K562 (cell line): ENCODE measurements at regions not wholly inside any gene's neighbourhood (a gene's known extent, or its start where the extent isn't known, plus 50 kb on each side); places are given as distances from the start of the nearest gene placed in this dataset.

Experiments used
- ATAC-seq: fragments of 200-7000 bp; cut with Tn5 transposase; 3 replicates; pipeline ENCODE4 v1.9.1; 2020; ENCODE audit warnings: moderate library complexity
- BruUV-seq: library from RNA; stranded (reverse); fragments of 400-500 nt; replicated peaks from 2 replicates; lab custom pipeline; 2021; lab: Mats Ljungman, UMichigan
- CTCF ChIA-PET: fragments of 300-600 bp; formaldehyde crosslinking; extraction: SDS; loops from one replicate; lab custom pipeline; 2021; ENCODE audit warnings: low intra/inter-chr PET ratio; lab: Yijun Ruan, JAX
- POLR2A ChIA-PET: fragments of 300-600, 350-650 bp; sonication (Branson Sonifier 250); formaldehyde crosslinking; extraction: SDS; loops from one replicate; lab custom pipeline; 2021; ENCODE audit warnings: antibody characterized with exemption, inconsistent platforms; lab: Yijun Ruan, JAX
- DNase-seq, 4 experiments: peaks; one replicate each; pipeline versions ENCODE4 v3.0.0 to v3.0.0-alpha.2; 2011 to 2018; ENCODE audit warnings: low spot score in 3 of 4, mixed read lengths in 3 of 4; ENCODE audit errors: extremely low read depth in 1 of 4
- FAIRE-seq: peaks from 2 replicates; lab custom pipeline; 2011; peaks lifted over from hg19 to GRCh38; lab: Jason Lieb, UNC
- H2AFZ ChIP-seq: 2 replicates; pipeline ENCODE4 v1.6.0; 2011; ENCODE audit warnings: low read depth, low read length, control low read depth, inconsistent platforms
- H3K27ac ChIP-seq: fragments of 200-600 bp; 3 replicates; pipeline ENCODE4 v1.8.0; 2011; ENCODE audit warnings: low read depth, mild to moderate bottlenecking, control low read depth, inconsistent platforms, low read length, moderate library complexity, mixed read lengths; ENCODE audit errors: extremely low read depth
- H3K27me3 ChIP-seq, 2 experiments: fragments of 300-600 bp in 1 of 2; 2 replicates in 1 of 2; 3 replicates in 1 of 2; pipeline versions ENCODE4 v1.6.0 to v1.8.0; 2011; ENCODE audit warnings: inconsistent platforms in 2 of 2, low read length in 2 of 2, mild to moderate bottlenecking in 1 of 2, mixed read lengths in 1 of 2, moderate library complexity in 1 of 2; ENCODE audit not compliant: control insufficient read depth in 2 of 2, insufficient read depth in 2 of 2
- H3K36me3 ChIP-seq: fragments of 300-600 bp; 3 replicates; pipeline ENCODE4 v1.8.0; 2011; ENCODE audit warnings: mild to moderate bottlenecking, low read length, inconsistent platforms; ENCODE audit not compliant: control insufficient read depth, insufficient read depth
- H3K4me1 ChIP-seq, 2 experiments: fragments of 200-600 bp in 1 of 2; replicated peaks in 1 of 2; 2 replicates in 1 of 2; 3 replicates in 1 of 2; pipeline versions ENCODE4 v1.5.1 to v1.8.0; 2011; ENCODE audit warnings: inconsistent platforms in 2 of 2, low read length in 2 of 2, mild to moderate bottlenecking in 1 of 2, mixed read lengths in 1 of 2, moderate library complexity in 1 of 2; ENCODE audit not compliant: control insufficient read depth in 2 of 2, insufficient read depth in 2 of 2
- H3K4me2 ChIP-seq: 2 replicates; pipeline ENCODE4 v1.6.1; 2011; ENCODE audit warnings: low read length, control low read depth, inconsistent platforms, mixed read lengths; ENCODE audit not compliant: insufficient read depth
- H3K4me3 ChIP-seq: fragments of 200-600 bp; sonication (generic), shearing (Covaris generic); 2 replicates; pipeline ENCODE4 v1.5.1; 2016; ENCODE audit warnings: control low read depth, inconsistent platforms
- H3K79me2 ChIP-seq: fragments of 200-600 bp; 3 replicates; pipeline ENCODE4 v1.8.0; 2011; ENCODE audit warnings: low read length, inconsistent platforms; ENCODE audit not compliant: control insufficient read depth, insufficient read depth
- H3K9ac ChIP-seq, 2 experiments: 2 replicates each; pipeline versions ENCODE4 v1.6.0 to v1.6.1; 2011; ENCODE audit warnings: low read depth in 2 of 2, low read length in 2 of 2, control low read depth in 1 of 2, inconsistent platforms in 1 of 2, mild to moderate bottlenecking in 1 of 2, mixed read lengths in 1 of 2; ENCODE audit not compliant: insufficient read depth in 1 of 2
- H3K9me1 ChIP-seq: one replicate; pipeline ENCODE4 v1.6.0; 2011; ENCODE audit warnings: inconsistent platforms, mild to moderate bottlenecking, low read length, moderate library complexity; ENCODE audit not compliant: control insufficient read depth, insufficient read depth
- H3K9me3 ChIP-seq: replicated peaks from 2 replicates; pipeline ENCODE4 v1.5.1; 2011; ENCODE audit warnings: low read depth, low read length, inconsistent platforms; ENCODE audit not compliant: control insufficient read depth, insufficient read depth
- H4K20me1 ChIP-seq: replicated peaks from 2 replicates; pipeline ENCODE4 v1.6.1; 2011; ENCODE audit warnings: low read length, inconsistent platforms, mixed read lengths; ENCODE audit not compliant: control insufficient read depth, insufficient read depth
- GMEB1 ChIP-seq: fragments of 250-450 bp; sonication (Bioruptor Pico); IDR thresholded peaks from 2 replicates; pipeline ENCODE4 v1.4.0; 2020; ENCODE audit warnings: mild to moderate bottlenecking
- HSF4 ChIP-seq: fragments of 250-450 bp; sonication (Bioruptor Pico); IDR thresholded peaks from 2 replicates; pipeline ENCODE4 v2.1.2; 2022; ENCODE audit warnings: mild to moderate bottlenecking, moderate library complexity, borderline replicate concordance
- KLF16 ChIP-seq: IDR thresholded peaks from 2 replicates; pipeline ENCODE4 v1.6.1; 2016; ENCODE audit warnings: antibody characterized with exemption
- RAD51 ChIP-seq: fragments of 450-650 bp; IDR thresholded peaks from 2 replicates; pipeline ENCODE4 v1.7.1; 2016; ENCODE audit warnings: low read depth, mild to moderate bottlenecking, borderline replicate concordance
- TFE3 ChIP-seq: fragments of 450-650 bp; formaldehyde crosslinking; IDR thresholded peaks from 2 replicates; pipeline ENCODE4 v1.4.0; 2020; ENCODE audit warnings: mild to moderate bottlenecking, mixed read lengths
- TOE1 ChIP-seq, 2 experiments: fragments of 450-650 bp in 1 of 2; sonication (generic) in 1 of 2; formaldehyde crosslinking in 1 of 2; IDR thresholded peaks; 2 replicates each; pipeline versions ENCODE4 v1.7.1 to v1.8.0; 2016 to 2022; ENCODE audit warnings: borderline replicate concordance in 2 of 2, mild to moderate bottlenecking in 2 of 2, antibody characterized with exemption in 1 of 2, inconsistent platforms in 1 of 2, low read depth in 1 of 2, missing genetic modification reagents in 1 of 2, moderate library complexity in 1 of 2
- ZNF766 ChIP-seq: fragments of 200-800 bp; sonication (Bioruptor generic); conservative IDR thresholded peaks from 2 replicates; pipeline ENCODE4 v1.6.1; 2016; ENCODE audit warnings: missing genetic modification characterization, missing compliant biosample characterization
- WGBS: fragments of 100-300 bp; shearing (Covaris generic); methylation state at CpG from one replicate; pipeline ENCODE4 v1.1.6; 2016; ENCODE audit warnings: low coverage, mixed read lengths; ENCODE audit not compliant: insufficient coverage; ENCODE audit errors: missing lambda C conversion rate; 5-methylcytosine and 5-hydroxymethylcytosine counted together
- in situ Hi-C: fragments of 300-500 bp; cut with MboI; formaldehyde crosslinking; loops from 4 replicates; pipeline ENCODE4 v1.15.0; 2018; ENCODE audit warnings: inconsistent platforms, mixed read lengths
- intact Hi-C: fragments of 100-400 bp; cut with micrococcal nuclease; formaldehyde crosslinking; loops from 2 replicates; pipeline ENCODE4 v1.14.2; 2022

DNA sequence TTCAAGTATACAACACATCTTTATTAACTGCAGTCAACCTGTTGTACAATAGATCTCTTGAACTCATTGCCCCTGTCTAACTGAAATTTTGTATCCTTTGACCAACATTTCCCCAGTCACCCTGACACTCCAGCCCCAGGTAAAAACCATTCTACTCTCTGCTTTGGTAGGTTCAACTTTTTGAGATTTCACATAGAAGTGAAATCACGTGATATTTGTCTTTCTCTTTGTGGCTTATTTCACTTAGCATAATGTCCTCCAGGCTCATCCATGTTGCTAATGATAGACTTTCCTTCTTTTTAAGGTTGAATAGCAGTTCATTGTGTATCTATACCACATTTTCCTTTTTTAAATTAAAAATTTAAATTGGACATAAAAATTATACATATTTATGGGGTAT is 126.5 kb upstream of the MAN2A1 start:
- no peak for ATAC-seq
- Histone ChIP-seq H3K9me3 (no peaks in the 10 kb centered on the region), H4K20me1 (no peaks in the 10 kb centered on the region), H3K36me3 (no peaks in the 10 kb centered on the region), H3K4me2 (no peak overlapping the region), H3K79me2 (no peaks in the 10 kb centered on the region), H3K27me3 (no peaks in the 10 kb centered on the region), H3K9ac (no peak overlapping the region), H3K9me1 (no peaks in the 10 kb centered on the region), H3K4me3 (no peak overlapping the region), H2AFZ (0 out of 2 replicates have a peak overlapping the region, but pooled peaks have one; percentile 13), H3K27ac (no peak overlapping the region), H3K4me1 (peaks cover 0 to 21% of the 10 kb centered on the region in 2 experiments; a peak in 3 of 5 replicates)
- no peak for DNase-seq
- 45% methylated on average over 1 of the region's 1 CpG for WGBS
- TF ChIP-seq TFE3 (CRISPR knock-in tag): peak; percentile 88
- TF ChIP-seq KLF16: no peak
- TF ChIP-seq GMEB1 (CRISPR knock-in tag): no peak
- peak; percentile 47; the same call in 1 of the 2 replicates for TF ChIP-seq TOE1 (IDR thresholded peaks at IDR 0.05; ENCODE audit: borderline replicate concordance)
- TF ChIP-seq TOE1 (CRISPR knock-in tag; IDR thresholded peaks at IDR 0.05; ENCODE audit: borderline replicate concordance, low read depth): no peak
- 0 out of 2 replicates have a peak, but pooled peaks have one; percentile 29 for TF ChIP-seq RAD51
- TF ChIP-seq ZNF766: 0 out of 2 replicates have a peak, but pooled peaks have one; percentile 25
- TF ChIP-seq HSF4 (CRISPR knock-in tag): no peak
- BruUV-seq: no TSS peak
- intact Hi-C loops: no loop called here
- FAIRE-seq: no peak
- ChIA-PET CTCF (no interaction called here), POLR2A (no interaction called here)
- in situ Hi-C loops: no loop called here
